ENCODE measurements at regions not wholly inside any gene's neighbourhood (a gene's known extent, or its start where the extent isn't known, plus 50 kb on each side); places are given as distances from the start of the nearest gene placed in this dataset.

DNA sequence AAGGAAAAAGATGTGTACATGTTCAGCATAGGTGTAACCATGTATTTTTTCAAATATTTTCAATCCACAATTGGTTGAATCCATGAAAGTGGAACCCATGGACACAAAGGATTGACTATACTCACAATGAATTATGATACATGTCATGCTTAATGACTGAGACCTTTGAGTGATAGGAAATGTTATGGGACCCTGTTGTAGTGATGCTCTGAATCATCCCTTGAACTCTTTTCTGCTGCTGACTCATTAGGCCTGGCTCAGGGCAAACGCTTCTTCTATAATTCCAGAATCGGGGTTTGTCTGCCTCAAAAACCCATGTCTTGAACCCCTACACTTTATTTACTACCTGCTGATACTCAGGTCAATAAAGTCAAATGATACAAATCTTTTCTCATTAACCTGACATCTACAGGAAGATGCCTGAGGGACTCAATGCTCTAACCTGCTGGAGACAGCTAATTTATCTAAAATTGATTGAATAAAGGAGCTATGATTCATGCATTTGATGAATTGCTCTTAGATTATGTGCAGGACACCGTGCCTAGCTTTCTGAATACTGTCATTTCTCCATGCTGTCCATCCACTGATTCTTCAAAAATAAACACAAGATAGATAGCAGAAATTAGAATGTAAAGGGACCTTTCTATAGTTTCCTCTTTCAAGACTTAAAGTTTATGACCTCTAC is 260.1 kb downstream of the PRELID2 start:
- TF ChIP-seq, protein P1, sequence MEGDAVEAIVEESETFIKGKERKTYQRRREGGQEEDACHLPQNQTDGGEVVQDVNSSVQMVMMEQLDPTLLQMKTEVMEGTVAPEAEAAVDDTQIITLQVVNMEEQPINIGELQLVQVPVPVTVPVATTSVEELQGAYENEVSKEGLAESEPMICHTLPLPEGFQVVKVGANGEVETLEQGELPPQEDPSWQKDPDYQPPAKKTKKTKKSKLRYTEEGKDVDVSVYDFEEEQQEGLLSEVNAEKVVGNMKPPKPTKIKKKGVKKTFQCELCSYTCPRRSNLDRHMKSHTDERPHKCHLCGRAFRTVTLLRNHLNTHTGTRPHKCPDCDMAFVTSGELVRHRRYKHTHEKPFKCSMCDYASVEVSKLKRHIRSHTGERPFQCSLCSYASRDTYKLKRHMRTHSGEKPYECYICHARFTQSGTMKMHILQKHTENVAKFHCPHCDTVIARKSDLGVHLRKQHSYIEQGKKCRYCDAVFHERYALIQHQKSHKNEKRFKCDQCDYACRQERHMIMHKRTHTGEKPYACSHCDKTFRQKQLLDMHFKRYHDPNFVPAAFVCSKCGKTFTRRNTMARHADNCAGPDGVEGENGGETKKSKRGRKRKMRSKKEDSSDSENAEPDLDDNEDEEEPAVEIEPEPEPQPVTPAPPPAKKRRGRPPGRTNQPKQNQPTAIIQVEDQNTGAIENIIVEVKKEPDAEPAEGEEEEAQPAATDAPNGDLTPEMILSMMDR (conservative IDR thresholded peaks at IDR 0.05; ENCODE audit: low read depth, low read length) = no peak
- TF ChIP-seq EZH2 (IDR thresholded peaks at IDR 0.05; ENCODE audit: borderline replicate concordance, low read depth, low read length, poor library complexity, severe bottlenecking) = no peak

Data from A673 (cell line).